ENCODE measurements at regions not wholly inside any gene's neighbourhood (a gene's known extent, or its start where the extent isn't known, plus 50 kb on each side); places are given as distances from the start of the nearest gene placed in this dataset.

DNA sequence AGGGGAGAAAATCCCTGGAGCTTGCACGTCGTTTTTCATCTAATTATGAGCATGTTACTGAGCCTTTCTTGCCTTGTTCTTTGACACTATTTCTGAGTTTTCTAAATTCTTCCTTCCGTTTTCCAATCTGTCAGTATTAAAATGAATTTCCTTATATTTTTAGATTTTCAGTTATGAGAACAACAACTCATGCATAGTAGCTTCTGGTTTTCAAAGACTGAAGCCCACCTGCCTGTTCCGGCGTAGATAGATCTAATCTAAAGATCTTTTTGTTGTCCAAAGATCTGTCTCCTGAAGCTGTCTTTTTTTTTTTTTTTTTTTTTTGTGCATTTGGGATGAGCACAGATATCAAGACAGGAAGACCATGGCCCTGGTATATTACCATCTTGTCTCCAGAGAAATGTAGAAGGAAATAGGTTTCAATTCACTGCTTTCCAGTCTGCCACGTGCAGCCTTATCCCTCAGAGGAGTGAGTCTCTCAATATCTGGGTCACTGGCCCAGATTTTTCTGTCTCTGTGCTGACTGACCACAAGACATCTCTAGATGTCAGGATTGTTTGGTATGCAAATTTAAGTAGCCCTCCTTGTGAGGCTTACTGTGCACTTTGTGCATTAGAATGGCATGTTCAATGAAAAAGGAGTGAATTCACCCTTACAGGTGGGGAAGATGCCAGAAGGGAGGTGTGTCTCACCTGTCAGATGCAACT is 222.3 kb upstream of the TMC3 start:
- no peak for DNase-seq (ENCODE audit: low spot score)

DNA sequence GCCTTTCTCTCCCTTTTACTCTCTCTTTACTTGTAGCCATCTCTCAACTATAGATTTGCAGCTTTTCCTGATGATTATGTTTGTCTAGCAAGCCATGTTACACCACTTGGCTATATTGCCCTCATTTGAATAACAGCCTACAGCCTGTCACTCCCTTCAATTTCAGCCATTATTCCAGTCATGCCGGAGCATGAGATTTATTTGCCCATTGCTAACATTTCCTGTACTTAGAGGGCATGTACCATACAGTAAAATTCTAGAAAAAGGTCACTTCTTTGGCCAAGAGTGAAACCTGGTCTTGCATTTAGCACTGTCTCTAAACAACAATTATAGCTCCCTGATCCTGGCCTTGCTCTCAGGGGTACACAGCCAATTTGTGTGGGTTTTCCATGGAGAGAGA is 221.7 kb upstream of the TMC3 start:
- DNase-seq (ENCODE audit: low spot score), result no peak

DNA sequence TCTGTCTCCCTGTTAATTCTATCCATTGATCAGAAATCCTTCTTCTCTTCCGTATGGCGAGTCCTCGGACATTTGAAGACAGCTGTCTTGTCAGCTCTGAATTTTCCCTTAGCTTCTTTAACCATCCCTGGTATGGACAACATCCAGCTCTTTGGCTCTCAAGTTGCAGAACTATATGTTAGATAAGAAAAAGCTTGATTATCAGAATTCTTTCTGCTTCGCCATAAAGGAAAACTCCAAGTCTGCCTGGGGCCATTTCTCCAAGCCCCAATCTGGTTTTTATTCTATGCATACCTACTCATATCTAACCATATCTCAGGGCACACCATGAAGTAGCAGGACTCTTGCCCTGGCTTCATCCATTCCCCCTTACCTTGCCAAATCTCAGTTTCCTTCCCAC is 215.7 kb upstream of the TMC3 start:
- no peak for DNase-seq (ENCODE audit: low spot score)

GRCh38 chr15:81575436-81576123 is 201.6 kb upstream of the TMC3 start:
- peak; percentile 10 for DNase-seq (ENCODE audit: low spot score)

DNA sequence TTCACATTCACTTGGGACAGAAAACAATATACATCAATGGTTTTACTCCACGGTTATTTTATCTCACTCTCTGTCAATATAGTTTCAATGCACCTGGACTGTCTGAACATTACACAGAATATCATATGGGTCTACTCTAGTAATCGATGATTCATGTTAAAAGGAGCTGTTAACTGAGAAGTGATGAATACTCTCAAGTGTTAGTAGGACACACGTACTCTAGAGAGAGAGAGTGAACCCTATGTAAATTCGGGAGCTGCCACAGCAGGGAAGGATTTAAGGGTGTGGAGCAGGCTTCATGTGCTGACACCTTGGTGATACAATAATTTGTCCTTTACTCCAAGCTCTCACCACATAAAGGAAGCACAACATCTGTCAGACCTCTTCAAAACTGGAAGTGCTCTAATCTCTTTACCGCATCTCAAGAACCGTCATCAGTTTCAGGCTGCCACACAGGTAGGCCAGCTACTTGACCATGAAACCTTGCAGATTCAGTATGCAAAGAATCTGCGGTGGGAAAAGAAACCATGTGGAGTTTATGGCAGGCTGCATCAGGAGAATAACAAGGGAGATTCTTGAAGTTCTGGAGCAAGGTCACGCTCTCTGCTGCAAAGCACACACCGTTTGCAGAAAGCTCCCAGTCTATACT is 199.2 kb upstream of the TMC3 start:
- no peak for DNase-seq (ENCODE audit: low spot score)

DNA sequence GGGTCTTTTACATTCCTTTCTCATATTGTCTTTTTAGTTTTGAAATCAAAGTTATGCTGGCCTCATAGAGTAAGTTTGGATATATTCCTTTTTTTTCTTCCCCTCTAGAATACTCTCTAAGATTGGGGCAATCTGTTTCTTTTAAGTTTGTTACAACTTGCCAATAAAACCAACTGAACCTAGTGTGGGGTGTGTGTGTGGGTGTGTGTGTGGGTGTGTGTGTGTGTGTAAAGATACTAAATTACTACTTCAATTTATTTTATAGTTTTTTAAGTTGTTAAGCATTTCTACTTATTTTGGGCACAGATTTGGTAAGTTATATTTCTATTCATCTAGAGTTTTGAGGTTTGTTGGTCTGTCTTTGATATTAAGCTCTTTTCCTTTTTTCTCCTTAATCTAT is 198.2 kb upstream of the TMC3 start:
- no peak for DNase-seq (ENCODE audit: low spot score)

DNA sequence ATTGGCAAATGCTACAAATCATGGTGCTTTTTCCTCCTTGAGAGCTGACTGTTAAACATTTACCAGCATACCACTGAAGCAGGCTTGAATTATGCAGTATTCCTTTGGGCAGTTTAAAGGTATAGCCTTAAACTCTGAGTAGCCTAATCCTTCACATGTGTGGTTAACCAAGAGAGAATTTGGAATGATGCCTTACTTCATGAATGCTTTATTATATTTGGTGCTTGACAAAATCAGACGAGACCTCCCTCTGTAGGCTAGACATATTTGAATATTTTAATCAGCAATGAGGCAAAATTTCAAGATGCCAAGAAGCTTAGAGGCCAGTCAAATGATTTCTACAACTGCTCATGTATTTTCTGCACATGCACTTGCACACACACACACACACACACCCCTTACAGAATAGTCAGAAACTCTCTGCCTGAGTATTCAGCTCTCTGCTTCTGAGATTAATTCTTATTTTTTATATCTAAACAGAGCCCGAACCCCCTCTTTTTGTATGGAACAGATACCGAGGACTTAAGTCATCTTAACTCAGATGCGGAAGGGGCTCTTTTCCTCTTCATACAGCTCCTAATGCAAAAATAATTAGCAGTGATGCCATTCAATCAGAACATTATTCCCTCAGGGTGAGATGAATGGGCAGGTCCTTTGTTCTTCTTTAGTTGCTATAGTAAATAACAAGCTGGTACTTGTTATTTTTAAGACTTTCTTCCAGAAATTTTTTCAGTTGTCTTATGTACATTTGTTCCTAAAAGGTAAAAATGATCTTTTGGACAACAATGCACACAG is 195.5 kb upstream of the TMC3 start:
- no peak for DNase-seq (ENCODE audit: low spot score)

DNA sequence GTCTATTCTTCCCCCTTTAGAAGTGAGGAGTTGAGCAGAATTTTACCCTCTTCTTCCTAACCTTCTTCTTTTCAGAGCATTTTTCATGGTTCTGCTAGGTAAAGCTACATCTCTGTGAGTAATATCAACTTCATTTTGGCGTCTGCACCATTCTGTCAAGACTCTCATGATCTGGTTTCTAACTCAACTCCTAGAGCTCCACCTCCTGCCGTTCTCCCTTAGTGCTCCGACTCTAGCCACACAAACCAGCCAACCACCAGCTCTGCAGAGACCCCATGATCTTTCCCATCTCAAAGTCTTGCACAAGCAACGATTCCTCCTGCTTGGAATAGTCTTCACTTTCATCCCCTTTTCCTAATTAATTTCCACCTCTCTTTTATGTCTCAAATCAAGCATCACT is 193.9 kb upstream of the TMC3 start:
- DNase-seq (ENCODE audit: low spot score), result no peak

GRCh38 chr15:81562986-81563385 is 189.0 kb upstream of the TMC3 start:
- no peak for DNase-seq (ENCODE audit: low spot score)

DNA sequence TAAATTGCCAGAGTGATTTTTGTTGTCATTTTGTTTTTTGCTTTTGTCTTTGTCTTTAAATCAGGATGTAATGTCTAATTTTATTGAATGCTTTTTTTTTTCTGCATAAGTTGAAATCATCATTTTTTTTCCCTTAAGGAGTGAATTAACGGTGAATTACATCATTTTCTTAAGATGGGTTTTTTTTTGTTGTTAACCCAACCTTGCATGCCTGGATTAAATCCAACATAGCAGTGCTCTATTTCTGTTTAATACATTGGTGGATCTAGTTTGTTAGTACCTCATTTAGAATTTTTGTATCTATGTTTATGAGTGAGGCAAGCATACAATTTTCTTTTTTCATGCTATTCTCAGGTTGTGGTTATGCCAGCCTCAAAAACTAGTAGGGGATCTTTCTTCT is 186.4 kb upstream of the TMC3 start:
- DNase-seq (ENCODE audit: low spot score), result no peak

DNA sequence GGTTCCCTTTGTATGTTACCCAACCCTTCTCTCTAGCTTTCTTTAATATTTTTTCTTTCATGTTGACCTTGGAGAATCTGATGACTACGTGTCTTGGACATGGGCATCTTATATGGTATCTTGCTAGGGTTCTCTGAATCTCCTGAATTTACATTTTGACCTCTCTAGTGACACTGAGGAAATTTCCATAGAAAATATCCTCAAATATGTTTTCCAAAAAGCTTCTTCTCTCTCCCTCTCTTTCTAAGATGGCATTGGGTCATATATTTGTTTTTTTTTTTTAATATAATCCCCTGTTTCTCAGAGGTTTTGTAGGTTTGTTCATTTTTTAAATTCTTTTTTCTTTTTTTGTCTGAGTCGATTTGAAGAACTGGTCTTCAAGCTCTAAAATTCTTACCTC is 184.0 kb upstream of the TMC3 start:
- DNase-seq (ENCODE audit: low spot score), result no peak

DNA sequence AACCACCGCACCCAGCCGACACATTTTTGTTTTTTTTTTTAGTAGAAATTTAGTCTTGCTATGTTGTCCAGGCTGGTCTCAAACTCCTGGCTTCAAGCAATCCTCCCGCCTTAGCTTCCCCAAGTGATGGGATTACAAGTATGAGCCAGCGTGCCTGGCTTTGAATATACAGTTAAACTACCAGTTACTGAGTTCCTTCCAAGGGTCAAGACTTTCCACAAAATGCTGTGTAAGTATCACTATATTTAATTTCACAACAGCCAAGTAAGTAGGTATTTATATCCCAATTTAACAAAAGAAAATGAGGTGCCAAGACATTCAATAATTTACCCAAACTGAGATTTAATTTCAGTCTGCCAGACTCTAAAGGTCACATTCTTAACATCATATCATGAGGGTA is 181.3 kb upstream of the TMC3 start:
- DNase-seq (ENCODE audit: low spot score), result no peak

DNA sequence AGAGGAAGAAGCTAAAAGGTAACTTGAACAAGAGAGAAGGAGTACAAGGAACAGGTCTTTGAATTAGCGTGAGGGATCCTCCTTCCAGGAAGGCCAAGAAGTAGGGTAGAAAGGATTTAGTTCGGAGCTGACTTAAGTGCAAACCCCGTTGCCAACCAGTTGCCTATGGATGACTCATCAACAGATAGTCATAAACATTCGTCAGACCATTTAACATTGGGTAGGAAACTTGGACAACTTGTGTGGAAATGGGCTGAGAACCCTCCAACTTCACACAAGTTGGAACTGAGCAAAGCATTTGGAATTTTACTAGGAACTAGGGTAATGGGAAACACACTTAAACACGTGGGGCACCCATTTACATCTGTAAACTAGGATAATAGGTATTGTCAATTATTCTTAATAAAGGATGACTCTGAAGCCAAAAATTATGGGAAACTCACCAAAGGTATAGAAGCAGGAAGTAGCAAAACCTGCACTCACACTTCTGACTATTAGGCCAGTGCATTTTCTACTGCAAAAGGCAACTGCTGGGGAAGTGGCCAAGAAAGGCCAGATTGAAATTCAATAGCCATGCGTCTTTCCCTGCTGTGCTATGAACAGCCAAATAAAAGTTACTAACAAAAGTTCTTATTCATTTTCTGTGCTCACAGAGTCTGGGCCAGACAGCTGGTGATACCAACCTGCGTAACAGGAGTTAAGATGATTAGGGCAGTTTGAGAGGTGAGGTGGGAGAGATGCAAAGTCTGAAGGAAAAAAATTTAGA is 174.5 kb upstream of the TMC3 start:
- DNase-seq (ENCODE audit: low spot score), result no peak

DNA sequence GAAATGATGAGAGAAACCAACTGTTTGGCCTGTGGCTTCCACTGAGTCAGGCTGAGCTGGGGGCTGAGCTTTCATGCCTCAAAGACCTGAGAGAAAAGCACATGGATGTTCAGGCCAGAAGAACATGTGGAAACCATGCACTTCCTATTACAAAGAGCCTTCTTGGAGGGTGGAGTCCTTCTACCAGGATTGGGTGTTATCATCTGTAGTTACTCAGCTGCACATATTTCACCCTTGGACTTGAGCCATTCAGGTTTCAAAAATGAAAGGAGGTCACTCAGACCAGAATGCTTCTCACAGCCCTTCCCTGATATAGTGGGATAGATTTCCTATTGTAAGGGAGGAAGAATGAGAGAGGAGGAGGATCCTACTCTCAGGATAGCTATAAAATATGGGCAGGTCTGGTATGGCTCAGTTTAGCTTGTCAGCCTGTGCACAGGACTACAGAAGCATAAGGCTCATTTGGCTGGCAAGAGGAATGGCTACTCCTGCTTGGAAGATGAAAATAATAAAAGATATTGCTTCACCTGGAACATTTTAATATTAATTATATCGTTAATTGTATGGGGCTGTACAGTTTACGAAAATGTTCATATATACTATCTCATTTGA is 173.6 kb upstream of the TMC3 start:
- no peak for DNase-seq (ENCODE audit: low spot score)

GRCh38 chr15:81544385-81544784 is 170.4 kb upstream of the TMC3 start:
- no peak for DNase-seq (ENCODE audit: low spot score)

DNA sequence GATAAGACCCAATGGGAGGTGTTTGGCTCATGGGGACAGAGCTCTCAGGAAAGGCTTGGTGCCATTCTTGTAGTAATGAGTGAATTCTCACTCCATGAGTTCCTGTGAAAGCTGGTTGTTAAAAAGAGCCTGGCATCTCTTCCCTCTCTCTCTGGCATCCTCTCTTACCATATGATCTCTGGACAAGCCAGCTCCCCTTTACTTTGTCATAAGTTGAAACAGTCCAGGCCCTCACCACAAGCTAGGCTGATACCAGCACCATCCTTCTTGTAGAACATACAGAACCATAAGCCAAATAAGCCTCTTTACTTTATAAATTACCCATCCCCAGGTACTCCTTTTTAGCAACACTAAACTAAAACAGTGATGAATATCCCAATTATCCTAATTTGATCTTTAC is 166.9 kb upstream of the TMC3 start:
- no peak for DNase-seq (ENCODE audit: low spot score)

- DNase-seq (ENCODE audit: low spot score), result no peak
Measured at GRCh38 chr15:81536356-81536755, 162.3 kb upstream of the TMC3 start.

DNA sequence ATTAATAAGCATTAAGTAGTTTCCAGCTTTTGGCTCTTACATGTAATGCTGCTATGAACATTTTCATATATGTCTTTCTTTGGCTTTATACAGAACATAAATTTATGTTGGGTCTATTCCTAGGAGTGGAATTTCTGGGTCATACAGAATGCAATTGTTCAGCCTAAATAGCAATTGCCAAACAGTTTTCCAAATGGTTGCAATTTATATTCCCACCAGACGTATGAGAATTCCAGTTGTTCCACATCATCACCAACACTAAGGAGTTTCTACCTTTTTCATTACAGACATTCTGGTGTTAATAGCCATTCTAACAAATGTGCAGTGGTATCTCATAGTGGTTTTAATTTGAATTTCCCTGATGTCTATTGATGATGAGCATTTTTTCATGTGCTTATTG is 160.1 kb upstream of the TMC3 start:
- no peak for DNase-seq (ENCODE audit: low spot score)

GRCh38 chr15:81532001-81532400 is 158.0 kb upstream of the TMC3 start:
- no peak for DNase-seq (ENCODE audit: low spot score)

- DNase-seq (ENCODE audit: low spot score), result no peak
Measured at GRCh38 chr15:81531109-81531592, 157.1 kb upstream of the TMC3 start.

DNA sequence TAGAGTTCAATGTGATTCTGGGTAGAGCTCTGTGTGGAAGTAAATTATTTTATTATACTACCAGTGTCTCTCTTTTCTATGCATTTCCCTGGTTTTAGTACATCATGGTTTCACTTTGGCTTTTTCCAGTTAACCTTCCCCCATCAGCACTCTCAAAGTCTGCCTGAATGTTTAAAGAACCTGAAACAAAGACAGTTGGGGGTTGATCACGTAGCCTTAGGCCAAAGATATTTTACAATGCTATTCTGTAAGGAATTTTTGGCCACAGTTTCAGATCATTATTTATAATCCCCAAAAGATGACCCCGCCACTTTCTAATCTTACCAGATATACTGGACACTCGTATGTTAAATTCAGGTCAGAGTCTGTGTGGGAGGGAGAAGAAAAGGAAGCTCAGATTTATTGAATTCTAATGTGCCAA is 156.3 kb upstream of the TMC3 start:
- DNase-seq (ENCODE audit: low spot score), result no peak

Data from mucosa of gallbladder (tissue), 1 donor.